Anterior cingulate cortex (tissue), 58 donors: ENCODE measurements at regions not wholly inside any gene's neighbourhood (a gene's known extent, or its start where the extent isn't known, plus 50 kb on each side); places are given as distances from the start of the nearest gene placed in this dataset.

Source experiments
- DNase-seq, 58 donors: peaks; one replicate each; lab custom pipeline; 2025; lab: John Stamatoyannopoulos, UW

GRCh38 chr5:58259685-58260152 lies 200.2 kb downstream of the PLK2 start:
- no peak for DNase-seq

GRCh38 chr5:58258984-58259684 lies 200.8 kb downstream of the PLK2 start:
- DNase-seq = no peak

GRCh38 chr5:58255970-58256369 lies 203.9 kb downstream of the PLK2 start:
- no peak for DNase-seq

- DNase-seq = no peak
Observed at GRCh38 chr5:58255386-58255785, 204.5 kb downstream of the PLK2 start.

GRCh38 chr5:58248221-58248620 lies 211.7 kb downstream of the PLK2 start:
- DNase-seq = no peak

- DNase-seq = no peak
Observed at GRCh38 chr5:58246461-58246944, 213.4 kb downstream of the PLK2 start.

GRCh38 chr5:58245476-58245840 lies 214.4 kb downstream of the PLK2 start:
- DNase-seq = peak in 2 of 58 donors; percentile 2 to 4

- no peak for DNase-seq
Observed at GRCh38 chr5:58244819-58245475, 214.9 kb downstream of the PLK2 start.

GRCh38 chr5:58241389-58241788 lies 218.5 kb downstream of the PLK2 start:
- DNase-seq = no peak

- no peak for DNase-seq
Observed at GRCh38 chr5:58240322-58240721, 219.6 kb downstream of the PLK2 start.

- DNase-seq = no peak
Observed at GRCh38 chr5:58239731-58240130, 220.2 kb downstream of the PLK2 start.

GRCh38 chr5:58239045-58239444 lies 220.8 kb downstream of the PLK2 start:
- no peak for DNase-seq

GRCh38 chr5:58236498-58236897 lies 223.4 kb downstream of the PLK2 start:
- no peak for DNase-seq

GRCh38 chr5:58235299-58235698 lies 224.6 kb downstream of the PLK2 start:
- no peak for DNase-seq

GRCh38 chr5:58232130-58232529 lies 227.8 kb downstream of the PLK2 start:
- DNase-seq = no peak

- DNase-seq = no peak
Observed at GRCh38 chr5:58231041-58231440, 228.8 kb downstream of the PLK2 start.

GRCh38 chr5:58228896-58229295 lies 231.0 kb downstream of the PLK2 start:
- DNase-seq = no peak

- no peak for DNase-seq
Observed at GRCh38 chr5:58227858-58228257, 232.0 kb downstream of the PLK2 start.

- DNase-seq = no peak
Observed at GRCh38 chr5:58224661-58225060, 235.2 kb downstream of the PLK2 start.

- no peak for DNase-seq
Observed at GRCh38 chr5:58224221-58224620, 235.7 kb downstream of the PLK2 start.

GRCh38 chr5:58215364-58215763 lies 244.5 kb downstream of the PLK2 start:
- DNase-seq = no peak

- no peak for DNase-seq
Observed at GRCh38 chr5:58211441-58211840, 248.4 kb downstream of the PLK2 start.
